ENCODE measurements at regions not wholly inside any gene's neighbourhood (a gene's known extent, or its start where the extent isn't known, plus 50 kb on each side); places are given as distances from the start of the nearest gene placed in this dataset.

DNA sequence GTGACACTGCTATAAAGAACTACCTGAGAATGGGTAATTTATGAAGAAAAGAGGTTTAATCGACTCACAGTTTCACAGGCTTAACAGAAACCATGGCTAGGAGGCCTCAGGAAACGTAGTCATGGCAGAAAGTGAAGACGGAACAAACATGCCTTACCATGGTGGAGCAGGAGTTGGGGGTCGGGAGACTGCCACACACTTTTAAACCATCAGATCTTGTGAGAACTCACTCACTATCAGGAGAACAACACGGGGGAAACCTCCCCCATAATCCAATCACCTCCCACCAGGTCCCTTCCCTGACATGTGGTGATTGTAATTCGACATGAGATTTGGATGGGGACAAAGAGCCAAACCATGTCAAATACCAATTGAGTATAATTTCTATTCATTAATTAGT lies 2392.6 kb upstream of the C9orf72 start:
- H3K9ac ChIP-seq (ENCODE audit: extremely low read depth, insufficient read length, low read length), result no peak overlapping the region

More for the DNA sequence above, 2392.6 kb upstream of the C9orf72 start:
- Mint-ChIP-seq H3K4me3 (no peak overlapping the region), H3K36me3 (ENCODE audit: insufficient read depth in 1 of 3, low read depth in 3 of 3) (no peaks in the 10 kb centered on the region), H3K9me3 (peaks cover 2 to 3% of the 10 kb centered on the region in 2 experiments; a peak in 1 of 5 replicates), H3K27ac (no peak overlapping the region), H3K27me3 (ENCODE audit: low read depth) (no peaks in the 10 kb centered on the region; the same call in 1 of the 2 replicates), H3K4me1 (no peaks in the 10 kb centered on the region)
- H3K4ac ChIP-seq (ENCODE audit: low read depth, low read length), result no peak overlapping the region
- H3K23ac ChIP-seq (ENCODE audit: insufficient read length, low read depth, low read length), result no peak overlapping the region
- H3K27me3 ChIP-seq (ENCODE audit: insufficient read depth, low read length), result no peaks in the 10 kb centered on the region
- no peak overlapping the region for H2AFZ ChIP-seq (ENCODE audit: low read length)
- no peak overlapping the region for H2AK5ac ChIP-seq (ENCODE audit: insufficient read length, low read length)
- no peak overlapping the region for H4K91ac ChIP-seq (ENCODE audit: insufficient read length, low read depth, low read length)
- no peak for DNase-seq
- H3K79me1 ChIP-seq (ENCODE audit: insufficient read depth, low read depth, low read length, poor library complexity, severe bottlenecking), result no peaks in the 10 kb centered on the region
- TF ChIP-seq, protein P1, sequence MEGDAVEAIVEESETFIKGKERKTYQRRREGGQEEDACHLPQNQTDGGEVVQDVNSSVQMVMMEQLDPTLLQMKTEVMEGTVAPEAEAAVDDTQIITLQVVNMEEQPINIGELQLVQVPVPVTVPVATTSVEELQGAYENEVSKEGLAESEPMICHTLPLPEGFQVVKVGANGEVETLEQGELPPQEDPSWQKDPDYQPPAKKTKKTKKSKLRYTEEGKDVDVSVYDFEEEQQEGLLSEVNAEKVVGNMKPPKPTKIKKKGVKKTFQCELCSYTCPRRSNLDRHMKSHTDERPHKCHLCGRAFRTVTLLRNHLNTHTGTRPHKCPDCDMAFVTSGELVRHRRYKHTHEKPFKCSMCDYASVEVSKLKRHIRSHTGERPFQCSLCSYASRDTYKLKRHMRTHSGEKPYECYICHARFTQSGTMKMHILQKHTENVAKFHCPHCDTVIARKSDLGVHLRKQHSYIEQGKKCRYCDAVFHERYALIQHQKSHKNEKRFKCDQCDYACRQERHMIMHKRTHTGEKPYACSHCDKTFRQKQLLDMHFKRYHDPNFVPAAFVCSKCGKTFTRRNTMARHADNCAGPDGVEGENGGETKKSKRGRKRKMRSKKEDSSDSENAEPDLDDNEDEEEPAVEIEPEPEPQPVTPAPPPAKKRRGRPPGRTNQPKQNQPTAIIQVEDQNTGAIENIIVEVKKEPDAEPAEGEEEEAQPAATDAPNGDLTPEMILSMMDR (conservative IDR thresholded peaks at IDR 0.05), result no peak
- H4K8ac ChIP-seq (replicated peaks; ENCODE audit: insufficient read length, low read depth, low read length), result no peak overlapping the region
- no peak overlapping the region for H4K5ac ChIP-seq (ENCODE audit: insufficient read length, low read depth, low read length)
- H3K56ac ChIP-seq (ENCODE audit: insufficient read length, low read depth, low read length), result no peak overlapping the region
- H3K79me2 ChIP-seq (ENCODE audit: insufficient read depth, low read length), result no peaks in the 10 kb centered on the region
- H2BK15ac ChIP-seq (ENCODE audit: low read depth, low read length), result no peak overlapping the region
- H3K23me2 ChIP-seq (ENCODE audit: insufficient read length, low read depth, low read length, poor library complexity, severe bottlenecking), result no peaks in the 10 kb centered on the region
- H3T11ph ChIP-seq (ENCODE audit: low read length), result no peak overlapping the region
- H2BK5ac ChIP-seq (ENCODE audit: insufficient read length, low read length), result no peak overlapping the region
- H2BK20ac ChIP-seq (ENCODE audit: low read depth, low read length, poor library complexity, severe bottlenecking), result no peak overlapping the region
- H3K9me3 ChIP-seq (ENCODE audit: control insufficient read depth, low read depth, low read length), result no peaks in the 10 kb centered on the region
- no peaks in the 10 kb centered on the region for H3K4me1 ChIP-seq (ENCODE audit: insufficient read depth, low read length)
- no peaks in the 10 kb centered on the region for H4K20me1 ChIP-seq (ENCODE audit: control insufficient read depth, insufficient read depth, insufficient read length)
- no peak overlapping the region for H3K18ac ChIP-seq (ENCODE audit: insufficient read length, low read depth, low read length)
- H3K27ac ChIP-seq (ENCODE audit: insufficient read length, low read depth, low read length), result no peak overlapping the region
- H2BK12ac ChIP-seq (ENCODE audit: insufficient read length, low read depth, low read length), result no peak overlapping the region
- WGBS (ENCODE audit: extremely low coverage, insufficient read length, low lambda C conversion rate), result no CpG with 5 or more reads among the region's 6 CpGs
- H2BK120ac ChIP-seq (ENCODE audit: low read depth, low read length, poor library complexity, severe bottlenecking), result no peak overlapping the region
- H3K4me2 ChIP-seq (ENCODE audit: insufficient read depth, insufficient read length, low read length), result no peak overlapping the region
- no peak overlapping the region for H3K14ac ChIP-seq (ENCODE audit: insufficient read depth, low read length)

Measured in H9 (cell line).